T1000 (cell line): ENCODE measurements at regions not wholly inside any gene's neighbourhood (a gene's known extent, or its start where the extent isn't known, plus 50 kb on each side); places are given as distances from the start of the nearest gene placed in this dataset.

ENCODE experiments used
- DNase-seq: peaks from one replicate; lab custom pipeline; 2025; ENCODE audit warnings: mixed read lengths; lab: John Stamatoyannopoulos, UW

GRCh38 chr2:181306785-181307184 is 150.4 kb upstream of the ITGA4 start:
- DNase-seq, result no peak

DNA sequence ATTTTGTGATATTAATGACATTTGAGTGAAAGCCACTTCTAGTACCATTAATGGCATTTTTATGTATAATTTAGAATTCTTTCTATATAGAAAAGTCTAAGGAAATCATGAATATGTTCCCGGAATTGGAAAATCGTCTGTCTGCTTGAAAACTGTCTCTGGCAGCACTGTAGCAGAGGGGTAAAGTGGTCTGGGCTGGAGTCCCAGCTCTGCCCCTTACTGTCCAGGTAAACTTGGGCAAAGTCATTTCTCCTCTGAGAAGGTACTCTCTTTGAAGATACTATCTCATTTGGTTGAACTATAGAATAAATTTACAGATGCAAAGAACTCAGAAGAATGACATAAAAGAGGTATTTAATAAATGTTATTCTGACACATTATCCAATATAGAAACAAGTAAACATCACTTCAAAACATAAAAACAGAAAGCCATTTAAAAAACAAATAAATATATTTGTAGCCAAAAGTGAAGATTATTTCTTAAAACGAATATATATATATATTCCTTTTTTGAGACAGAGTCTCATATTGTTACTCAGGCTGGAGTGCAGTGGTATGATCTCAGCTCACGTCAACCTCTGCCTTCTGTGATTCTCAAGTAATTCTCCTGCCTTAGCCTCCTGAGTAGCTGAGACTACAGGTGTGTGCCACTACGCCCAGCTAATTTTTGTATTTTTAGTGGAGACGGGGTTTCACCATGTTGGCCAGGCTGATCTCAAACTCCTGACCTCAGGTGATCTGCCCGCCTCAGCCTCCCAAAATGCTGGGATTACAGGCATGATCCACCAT is 149.8 kb upstream of the ITGA4 start:
- DNase-seq, result no peak

DNA sequence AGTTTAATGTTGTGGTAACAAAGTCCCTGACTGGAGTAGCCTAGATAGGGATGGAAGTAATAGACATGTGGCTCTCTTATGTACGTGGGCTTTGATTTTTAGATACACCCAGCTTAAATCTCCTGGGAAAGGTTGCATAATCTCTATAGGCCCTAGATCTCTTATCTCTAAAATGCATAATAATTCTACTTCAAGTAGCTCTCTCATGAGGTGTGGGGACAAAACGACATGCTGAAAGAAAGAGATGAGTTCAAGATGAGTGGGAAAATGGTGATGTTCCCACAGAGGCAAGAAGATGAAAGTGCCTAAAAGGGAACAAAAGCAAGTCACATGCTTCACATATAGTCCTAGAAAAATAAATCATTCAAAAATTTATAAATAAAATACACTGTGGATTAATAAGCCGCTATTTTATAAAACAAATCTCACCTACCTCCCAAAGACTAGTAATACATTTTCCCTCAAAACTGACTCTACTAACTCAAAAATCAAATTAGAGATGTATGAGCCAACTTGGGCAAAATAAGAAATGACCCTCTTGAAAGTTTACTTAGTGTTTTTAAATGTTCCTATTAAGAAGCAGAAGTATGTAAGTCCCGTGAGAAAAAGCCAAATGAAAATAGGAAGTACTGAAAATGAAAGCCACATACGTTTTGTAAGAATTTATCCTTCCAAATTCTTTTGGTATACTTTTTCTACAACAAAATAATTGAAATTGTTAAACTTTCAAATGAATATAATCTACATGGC is 148.2 kb upstream of the ITGA4 start:
- no peak for DNase-seq

- no peak for DNase-seq
Observed at GRCh38 chr2:181309586-181309985, 147.6 kb upstream of the ITGA4 start.

GRCh38 chr2:181310967-181311366 is 146.2 kb upstream of the ITGA4 start:
- DNase-seq, result no peak

GRCh38 chr2:181311837-181312236 is 145.3 kb upstream of the ITGA4 start:
- DNase-seq, result no peak

GRCh38 chr2:181312515-181312927 is 144.7 kb upstream of the ITGA4 start:
- no peak for DNase-seq

DNA sequence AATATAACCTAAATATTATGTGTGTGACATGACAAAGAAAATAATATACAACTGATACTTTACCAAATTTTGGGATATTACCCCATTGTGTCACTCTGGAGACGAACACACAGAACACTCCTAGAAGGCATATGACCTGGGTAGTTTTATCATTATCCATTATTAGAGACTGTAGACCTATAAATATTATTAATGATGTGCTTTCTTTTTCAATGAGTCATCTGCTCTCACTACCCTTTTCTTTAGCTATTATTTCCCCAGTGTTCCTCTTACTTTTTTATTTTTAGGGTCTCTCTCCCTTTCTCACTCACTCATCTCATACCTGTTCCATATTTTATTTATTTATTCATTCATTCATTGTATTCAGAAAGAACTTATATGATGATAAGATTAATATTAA is 143.3 kb upstream of the ITGA4 start:
- DNase-seq, result no peak

DNA sequence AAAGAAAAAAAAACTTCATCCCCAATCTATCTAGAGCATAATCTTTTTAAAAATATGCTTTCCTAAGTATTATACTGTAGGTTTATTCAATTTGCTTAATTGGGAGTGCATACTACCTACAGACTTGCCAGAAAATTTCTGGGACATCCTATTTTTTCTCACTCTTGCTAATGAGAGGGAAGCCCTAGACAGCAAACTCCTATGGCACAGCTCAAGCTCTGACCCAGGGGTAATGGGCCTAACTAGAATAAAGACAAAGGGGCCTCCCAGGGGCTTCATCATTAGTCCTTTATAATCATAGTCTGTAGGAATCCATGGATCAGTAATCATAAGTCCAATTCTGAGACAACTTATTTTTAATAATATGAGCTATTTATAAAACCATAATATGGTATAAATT is 142.6 kb upstream of the ITGA4 start:
- DNase-seq, result no peak

GRCh38 chr2:181317511-181317910 is 139.7 kb upstream of the ITGA4 start:
- DNase-seq, result no peak

DNA sequence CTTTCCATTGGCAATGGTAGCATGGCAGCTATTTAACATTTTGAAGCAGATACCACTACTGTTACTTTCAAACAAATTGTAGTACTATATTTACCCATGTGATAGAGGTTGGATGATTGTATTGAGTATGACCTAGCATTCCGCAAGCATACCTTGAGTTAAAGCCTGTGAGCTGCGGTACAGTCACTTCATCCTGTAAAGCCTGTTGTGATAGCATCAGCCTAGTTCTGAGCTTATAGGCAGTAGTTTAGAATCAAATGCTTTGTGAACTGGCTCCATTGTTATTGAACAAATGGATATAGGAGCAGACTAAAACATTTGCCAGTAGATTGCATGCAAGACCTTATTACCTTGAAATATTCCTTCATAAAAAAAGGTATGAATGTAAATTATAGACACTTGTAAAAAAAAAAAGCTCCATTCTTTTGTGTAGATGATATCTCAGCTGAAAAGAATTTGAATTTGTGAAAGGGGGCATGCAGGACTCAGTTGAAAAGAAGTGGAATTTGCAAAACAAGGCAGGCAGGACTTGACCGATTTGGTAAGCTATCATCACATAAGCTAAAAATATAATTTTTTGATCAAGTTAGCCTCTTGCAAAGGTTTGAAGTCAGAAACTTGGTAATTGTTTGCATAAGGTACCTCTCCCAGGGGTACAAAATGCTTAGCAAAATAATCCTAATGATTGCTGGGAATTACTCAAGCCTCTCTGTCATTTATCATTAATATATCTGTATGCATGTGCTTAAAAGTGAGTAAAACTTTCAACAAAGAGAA is 138.5 kb upstream of the ITGA4 start:
- no peak for DNase-seq

GRCh38 chr2:181319286-181319685 is 137.9 kb upstream of the ITGA4 start:
- DNase-seq, result no peak

DNA sequence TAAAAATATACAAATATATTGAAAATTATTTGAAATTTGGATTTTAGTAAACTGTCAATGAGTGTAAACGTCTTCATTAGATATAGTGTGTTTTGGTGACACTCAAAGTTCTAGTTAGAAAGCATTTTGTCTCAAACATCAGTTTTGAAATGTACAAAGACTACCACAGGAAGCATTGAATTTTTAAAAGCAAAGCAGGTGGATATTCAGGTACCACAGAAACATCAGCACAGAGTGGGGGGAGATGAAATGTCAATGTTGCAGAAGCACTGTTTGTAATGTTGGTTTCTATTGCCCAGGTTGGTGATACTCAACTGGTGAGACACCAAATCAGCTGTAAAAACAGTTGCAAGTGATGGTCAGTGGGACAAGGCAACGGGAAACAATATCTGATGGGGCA is 136.5 kb upstream of the ITGA4 start:
- no peak for DNase-seq

GRCh38 chr2:181324912-181325311 is 132.3 kb upstream of the ITGA4 start:
- no peak for DNase-seq

GRCh38 chr2:181326661-181327060 is 130.5 kb upstream of the ITGA4 start:
- no peak for DNase-seq

DNA sequence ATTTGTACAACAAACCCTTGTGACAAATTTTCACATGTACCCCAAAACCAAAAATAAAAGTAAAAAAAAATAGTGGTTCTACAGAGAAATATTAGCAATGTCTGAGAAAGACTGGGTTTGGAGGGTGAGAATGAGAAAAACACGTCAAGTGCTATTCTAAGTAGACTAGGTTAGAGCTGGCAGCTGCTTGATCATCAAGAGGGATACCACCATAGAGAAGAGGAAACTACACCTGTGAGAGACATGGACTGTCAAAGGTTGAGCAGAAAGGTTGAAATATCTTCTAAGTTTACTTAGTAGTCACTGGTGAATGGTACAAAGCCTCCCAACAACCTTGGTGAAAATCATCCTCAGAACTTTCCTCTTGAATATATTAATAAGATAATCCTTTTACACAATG is 126.9 kb upstream of the ITGA4 start:
- no peak for DNase-seq

GRCh38 chr2:181332044-181332605 is 125.1 kb upstream of the ITGA4 start:
- DNase-seq, result no peak

- no peak for DNase-seq
Observed at GRCh38 chr2:181334158-181334826, 122.9 kb upstream of the ITGA4 start.

DNA sequence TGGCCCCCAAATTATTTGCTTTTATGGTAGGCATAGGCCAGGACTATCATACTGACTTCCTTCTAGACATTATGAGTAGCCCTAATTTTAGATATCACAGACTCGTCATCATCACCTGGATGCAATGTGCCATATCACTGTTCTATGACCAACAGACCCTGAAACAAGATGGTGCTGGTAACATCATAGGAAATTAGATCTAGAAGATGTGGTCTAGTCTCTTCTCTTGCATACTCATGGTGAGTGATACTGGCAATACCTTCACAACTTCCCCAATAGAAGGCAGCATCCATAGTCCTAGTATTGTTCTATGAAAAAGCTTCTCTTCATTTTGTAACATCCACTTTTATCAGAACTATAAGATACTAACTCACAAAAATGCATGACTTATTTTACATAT is 116.3 kb upstream of the ITGA4 start:
- no peak for DNase-seq

DNA sequence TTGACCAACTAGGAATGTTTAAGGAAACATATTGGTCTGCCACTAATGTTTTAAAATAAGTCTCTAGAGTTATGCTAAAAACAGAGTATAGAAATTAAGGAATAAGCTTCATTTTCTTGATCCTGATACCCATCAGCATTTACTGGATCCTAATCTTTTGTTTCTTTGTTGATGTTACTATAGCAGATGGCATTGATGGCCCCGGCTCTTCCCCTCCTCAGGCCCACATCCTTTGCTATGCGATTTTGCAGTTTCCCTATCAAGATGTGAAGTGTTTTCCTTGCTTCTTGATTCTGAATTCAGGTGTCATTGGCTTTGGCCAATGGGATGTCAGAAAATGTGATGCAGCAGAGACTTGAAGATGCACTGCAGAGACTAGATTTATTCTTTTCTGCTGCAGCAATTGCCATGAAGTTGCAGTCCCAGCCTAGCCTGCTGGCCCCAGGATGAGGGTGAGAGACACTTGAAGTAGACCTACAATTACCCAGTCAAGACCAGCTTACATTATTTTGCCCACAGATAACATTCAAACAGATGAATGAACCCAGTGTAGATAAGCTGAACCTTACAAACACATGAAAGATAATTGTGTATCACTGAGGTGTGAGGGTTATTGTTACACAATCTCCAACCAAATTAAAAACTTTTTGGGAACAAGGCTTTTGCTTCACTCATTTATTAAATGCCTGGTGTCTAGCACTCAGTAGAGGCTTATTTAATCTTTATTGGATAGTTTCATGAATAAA is 115.2 kb upstream of the ITGA4 start:
- no peak for DNase-seq
